HL-60 (cell line): ENCODE measurements at regions not wholly inside any gene's neighbourhood (a gene's known extent, or its start where the extent isn't known, plus 50 kb on each side); places are given as distances from the start of the nearest gene placed in this dataset.

ENCODE experiments used
- DNase-seq, 2 experiments: peaks; one replicate each; pipeline ENCODE4 v3.0.0-alpha.2; 2010 to 2020; ENCODE audit warnings: low read depth in 1 of 2, low spot score in 1 of 2
- H3K27ac ChIP-seq: fragments of 250-450 bp; sonication (Bioruptor Pico); replicated peaks from 2 replicates; pipeline ENCODE4 v1.5.1; 2020; ENCODE audit warnings: mild to moderate bottlenecking, moderate library complexity
- H3K27me3 ChIP-seq: fragments of 250-450 bp; sonication (Bioruptor Pico); 2 replicates; pipeline ENCODE4 v1.5.1; 2021; ENCODE audit warnings: mild to moderate bottlenecking, moderate library complexity; ENCODE audit not compliant: insufficient read depth, poor library complexity, severe bottlenecking
- H3K4me3 ChIP-seq: replicated peaks from 2 replicates; pipeline ENCODE4 v1.5.1; 2011; ENCODE audit warnings: mild to moderate bottlenecking, control low read depth, low read length; ENCODE audit not compliant: insufficient read depth
- CTCF ChIP-seq: IDR thresholded peaks from one replicate; pipeline ENCODE4 v1.5.1; 2011; ENCODE audit warnings: low read length, control low read depth, inconsistent platforms; ENCODE audit not compliant: insufficient read depth
- GABPA ChIP-seq: IDR thresholded peaks from 2 replicates; pipeline ENCODE4 v1.6.1; 2012; ENCODE audit warnings: low read depth
- POLR2AphosphoS5 ChIP-seq: IDR thresholded peaks from 2 replicates; pipeline ENCODE4 v1.6.1; 2012; ENCODE audit warnings: low read depth
- SPI1 ChIP-seq: IDR thresholded peaks from 2 replicates; pipeline ENCODE4 v1.6.1; 2012; ENCODE audit warnings: low read depth, mild to moderate bottlenecking, borderline replicate concordance
- TF ChIP-seq, protein P1 (sequence below): IDR thresholded peaks from 2 replicates; pipeline ENCODE4 v1.6.1; 2012; ENCODE audit warnings: low read depth; ENCODE audit not compliant: insufficient replicate concordance

DNA sequence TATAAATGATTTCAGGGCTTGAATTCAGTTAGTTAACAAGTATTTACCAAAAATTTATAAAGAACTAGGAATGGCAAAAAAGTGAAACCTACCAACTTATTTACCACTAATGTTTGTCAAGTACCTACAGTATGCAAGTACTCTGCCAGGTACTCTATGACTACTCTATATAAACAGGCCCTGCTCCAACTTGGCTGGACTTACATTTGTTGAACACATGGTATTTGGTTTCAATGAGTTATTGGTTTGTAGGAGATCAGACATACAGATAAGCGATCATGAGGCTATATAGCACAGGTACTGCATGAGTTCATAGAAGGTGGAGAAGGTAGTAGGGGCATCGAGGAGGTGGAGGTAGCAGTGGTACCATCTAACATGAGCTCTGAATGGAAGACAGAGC is 159.9 kb upstream of the PDGFD start:
- TF ChIP-seq GABPA (no peak), POLR2AphosphoS5 (no peak), SPI1 (no peak), CTCF (no peak)
- TF ChIP-seq, protein P1, sequence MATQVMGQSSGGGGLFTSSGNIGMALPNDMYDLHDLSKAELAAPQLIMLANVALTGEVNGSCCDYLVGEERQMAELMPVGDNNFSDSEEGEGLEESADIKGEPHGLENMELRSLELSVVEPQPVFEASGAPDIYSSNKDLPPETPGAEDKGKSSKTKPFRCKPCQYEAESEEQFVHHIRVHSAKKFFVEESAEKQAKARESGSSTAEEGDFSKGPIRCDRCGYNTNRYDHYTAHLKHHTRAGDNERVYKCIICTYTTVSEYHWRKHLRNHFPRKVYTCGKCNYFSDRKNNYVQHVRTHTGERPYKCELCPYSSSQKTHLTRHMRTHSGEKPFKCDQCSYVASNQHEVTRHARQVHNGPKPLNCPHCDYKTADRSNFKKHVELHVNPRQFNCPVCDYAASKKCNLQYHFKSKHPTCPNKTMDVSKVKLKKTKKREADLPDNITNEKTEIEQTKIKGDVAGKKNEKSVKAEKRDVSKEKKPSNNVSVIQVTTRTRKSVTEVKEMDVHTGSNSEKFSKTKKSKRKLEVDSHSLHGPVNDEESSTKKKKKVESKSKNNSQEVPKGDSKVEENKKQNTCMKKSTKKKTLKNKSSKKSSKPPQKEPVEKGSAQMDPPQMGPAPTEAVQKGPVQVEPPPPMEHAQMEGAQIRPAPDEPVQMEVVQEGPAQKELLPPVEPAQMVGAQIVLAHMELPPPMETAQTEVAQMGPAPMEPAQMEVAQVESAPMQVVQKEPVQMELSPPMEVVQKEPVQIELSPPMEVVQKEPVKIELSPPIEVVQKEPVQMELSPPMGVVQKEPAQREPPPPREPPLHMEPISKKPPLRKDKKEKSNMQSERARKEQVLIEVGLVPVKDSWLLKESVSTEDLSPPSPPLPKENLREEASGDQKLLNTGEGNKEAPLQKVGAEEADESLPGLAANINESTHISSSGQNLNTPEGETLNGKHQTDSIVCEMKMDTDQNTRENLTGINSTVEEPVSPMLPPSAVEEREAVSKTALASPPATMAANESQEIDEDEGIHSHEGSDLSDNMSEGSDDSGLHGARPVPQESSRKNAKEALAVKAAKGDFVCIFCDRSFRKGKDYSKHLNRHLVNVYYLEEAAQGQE: no peak
- no peaks in the 10 kb centered on the region for H3K27me3 ChIP-seq
- no peak overlapping the region for H3K4me3 ChIP-seq
- no peak for DNase-seq
- no peak overlapping the region for H3K27ac ChIP-seq

DNA sequence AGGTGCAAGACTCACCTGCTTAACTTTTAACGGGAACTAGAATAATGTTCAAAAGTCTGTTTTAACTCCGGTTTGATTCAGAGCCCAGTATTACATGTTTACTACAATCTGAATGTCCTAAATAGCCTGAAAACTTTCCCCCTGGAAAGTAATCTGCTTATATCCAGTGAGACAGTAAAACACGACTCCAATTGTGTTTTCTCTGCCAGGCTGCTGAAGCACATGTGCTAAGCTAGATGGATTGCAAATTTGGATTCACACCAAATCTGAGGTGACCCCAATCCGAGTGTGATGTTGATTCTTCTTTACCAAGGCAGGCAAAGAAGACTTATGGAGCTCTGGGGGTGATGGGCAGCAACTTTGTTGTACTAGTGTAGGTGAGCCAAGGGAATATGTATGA is 158.7 kb upstream of the PDGFD start:
- H3K27ac ChIP-seq: no peak overlapping the region
- DNase-seq: no peak
- H3K4me3 ChIP-seq: no peak overlapping the region
- H3K27me3 ChIP-seq: no peaks in the 10 kb centered on the region
- TF ChIP-seq GABPA (no peak), SPI1 (no peak), CTCF (no peak), POLR2AphosphoS5 (no peak)
- TF ChIP-seq, protein P1: no peak

GRCh38 chr11:104320956-104321355 is 157.0 kb upstream of the PDGFD start:
- TF ChIP-seq GABPA: no peak
- TF ChIP-seq, protein P1: no peak

DNA sequence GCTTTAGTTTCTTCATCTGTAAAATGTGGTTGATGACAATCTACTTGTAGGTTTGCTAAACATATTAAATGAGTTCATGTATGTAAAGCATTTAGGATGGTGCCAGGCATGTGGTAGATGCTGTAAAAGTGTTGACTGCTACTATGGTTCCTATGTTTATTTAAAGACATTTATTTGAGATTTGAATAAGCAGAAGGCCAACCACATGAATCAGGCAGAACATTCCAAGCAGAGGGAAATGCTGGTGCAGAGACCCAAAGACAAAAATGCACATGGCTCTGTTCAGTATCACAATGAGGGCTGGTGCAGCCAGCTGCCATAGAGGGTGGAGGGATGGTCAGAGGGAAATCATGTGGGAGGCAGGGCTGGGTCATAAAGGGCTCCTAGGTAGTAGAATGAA is 156.2 kb upstream of the PDGFD start:
- no peak for DNase-seq
- no peak for TF ChIP-seq CTCF
- no peak for TF ChIP-seq SPI1
- TF ChIP-seq, protein P1: no peak
- no peak for TF ChIP-seq POLR2AphosphoS5
- TF ChIP-seq GABPA: no peak
- Histone ChIP-seq H3K27me3 (no peaks in the 10 kb centered on the region), H3K27ac (no peak overlapping the region), H3K4me3 (no peak overlapping the region)

More at GRCh38 chr11:104320956-104321355, 157.0 kb upstream of the PDGFD start:
- DNase-seq: no peak
- Histone ChIP-seq H3K4me3 (no peak overlapping the region), H3K27ac (no peak overlapping the region), H3K27me3 (no peaks in the 10 kb centered on the region)
